HG02840 (cell line): ENCODE measurements at regions not wholly inside any gene's neighbourhood (a gene's known extent, or its start where the extent isn't known, plus 50 kb on each side); places are given as distances from the start of the nearest gene placed in this dataset.
"Not testable (repeated sequence)": the region's sequence is repeated elsewhere in the genome, so short reads cannot be mapped to it uniquely, and the experiment has no call there.

Source experiments
- ATAC-seq: cut with Tn5 transposase; IDR thresholded peaks from one replicate; pipeline ENCODE4 v1.9.1; 2021; ENCODE audit warnings: mild to moderate bottlenecking, moderate library complexity, moderate number of reproducible peaks; ENCODE audit not compliant: unreplicated experiment, low FRiP score

- ATAC-seq: no peak
Measured at GRCh38 chr6:26230351-26230750, 134.6 kb upstream of the BTN3A2 start.

GRCh38 chr6:26231006-26231587, 133.9 kb upstream of the BTN3A2 start:
- ATAC-seq: no peak

GRCh38 chr6:26232306-26232939, 132.6 kb upstream of the BTN3A2 start:
- ATAC-seq: no peak

GRCh38 chr6:26232940-26233648, 131.9 kb upstream of the BTN3A2 start:
- no peak for ATAC-seq

GRCh38 chr6:26233649-26234420, 131.2 kb upstream of the BTN3A2 start:
- ATAC-seq: peak; percentile 36

- ATAC-seq: peak; percentile 46
Measured at GRCh38 chr6:26234421-26235301, 130.3 kb upstream of the BTN3A2 start.

GRCh38 chr6:26235302-26235670, 129.7 kb upstream of the BTN3A2 start:
- no peak for ATAC-seq

- ATAC-seq: not testable (repeated sequence)
Measured at GRCh38 chr6:26239415-26239814, 125.6 kb upstream of the BTN3A2 start.

GRCh38 chr6:26240157-26241032, 124.6 kb upstream of the BTN3A2 start:
- peak; percentile 73 for ATAC-seq

- ATAC-seq: peak; percentile 7
Measured at GRCh38 chr6:26241033-26241895, 123.7 kb upstream of the BTN3A2 start.

- no peak for ATAC-seq
Measured at GRCh38 chr6:26243132-26243531, 121.9 kb upstream of the BTN3A2 start.

- ATAC-seq: no peak
Measured at GRCh38 chr6:26243752-26244151, 121.2 kb upstream of the BTN3A2 start.

- ATAC-seq: no peak
Measured at GRCh38 chr6:26246058-26246457, 118.9 kb upstream of the BTN3A2 start.

- ATAC-seq: no peak
Measured at GRCh38 chr6:26246553-26246952, 118.4 kb upstream of the BTN3A2 start.

- no peak for ATAC-seq
Measured at GRCh38 chr6:26249707-26249956, 115.4 kb upstream of the BTN3A2 start.

GRCh38 chr6:26249957-26250697, 114.9 kb upstream of the BTN3A2 start:
- ATAC-seq: peak; percentile 44

- no peak for ATAC-seq
Measured at GRCh38 chr6:26250698-26251044, 114.3 kb upstream of the BTN3A2 start.
